SK-N-SH treated with all-trans-retinoic acid at 6 μM for 48 hours (cell line): ENCODE measurements at regions not wholly inside any gene's neighbourhood (a gene's known extent, or its start where the extent isn't known, plus 50 kb on each side); places are given as distances from the start of the nearest gene placed in this dataset.

Experiments used
- ATAC-seq: fragments of 200-7000 bp; cut with Tn5 transposase; 3 replicates; pipeline ENCODE4 v1.9.1; 2020; ENCODE audit warnings: mild to moderate bottlenecking, moderate library complexity
- TSHZ2 ChIP-seq: fragments of 250-450 bp; sonication (Bioruptor Pico); IDR thresholded peaks from 2 replicates; pipeline ENCODE4 v1.5.0; 2020; ENCODE audit warnings: mild to moderate bottlenecking, moderate library complexity
- ZFP30 ChIP-seq: fragments of 450-650 bp; formaldehyde crosslinking; IDR thresholded peaks from 2 replicates; pipeline ENCODE4 v1.5.0; 2022; ENCODE audit warnings: mild to moderate bottlenecking, moderate library complexity

- TF ChIP-seq TSHZ2: no peak
These were observed 72.1 kb upstream of the SPANXC start (continued) for GRCh38 chrX:141314441-141314840.

DNA sequence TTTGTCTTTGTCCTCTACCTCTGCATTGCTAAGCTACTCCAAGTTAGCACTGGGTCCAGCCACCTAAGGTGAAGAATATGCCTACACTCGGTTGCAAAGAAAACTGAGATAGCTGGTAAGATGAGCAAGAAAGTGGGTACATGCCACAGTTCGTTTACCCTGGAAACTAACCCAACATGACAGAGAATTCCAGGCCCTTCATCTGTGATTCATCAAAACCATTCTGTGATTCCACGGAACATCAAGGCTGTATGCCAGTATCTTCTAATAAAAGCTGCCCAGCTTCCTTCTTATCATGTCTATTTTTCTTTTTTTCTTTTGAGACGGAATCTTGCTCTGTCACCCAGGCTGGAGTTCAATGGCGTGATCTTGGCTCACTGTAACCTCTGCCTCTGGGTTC is 58.7 kb upstream of the SPANXC start:
- peak; percentile 61; the same call in 2 of the 3 replicates for ATAC-seq
- TF ChIP-seq ZFP30 (CRISPR knock-in tag): no peak
